ENCODE measurements at regions not wholly inside any gene's neighbourhood (a gene's known extent, or its start where the extent isn't known, plus 50 kb on each side); places are given as distances from the start of the nearest gene placed in this dataset.

- TF ChIP-seq CTCF (IDR thresholded peaks at IDR 0.05; ENCODE audit: low read depth, low read length): no peak
Observed at GRCh38 chr4:22072240-22072639, 123.7 kb upstream of the KCNIP4 start.

GRCh38 chr4:22071749-22072148 is 123.2 kb upstream of the KCNIP4 start:
- no peak for TF ChIP-seq CTCF (IDR thresholded peaks at IDR 0.05; ENCODE audit: low read depth, low read length)
- no peak for DNase-seq (ENCODE audit: extremely low read depth, low read depth)

More at GRCh38 chr4:22072240-22072639, 123.7 kb upstream of the KCNIP4 start:
- no peak for DNase-seq (ENCODE audit: extremely low read depth, low read depth)

GRCh38 chr4:22070256-22070655 is 121.7 kb upstream of the KCNIP4 start:
- TF ChIP-seq CTCF (IDR thresholded peaks at IDR 0.05; ENCODE audit: low read depth, low read length): no peak
- DNase-seq (ENCODE audit: extremely low read depth, low read depth): no peak

GRCh38 chr4:22063613-22064012 is 115.0 kb upstream of the KCNIP4 start:
- DNase-seq (ENCODE audit: extremely low read depth, low read depth): no peak
- no peak for TF ChIP-seq CTCF (IDR thresholded peaks at IDR 0.05; ENCODE audit: low read depth, low read length)

DNA sequence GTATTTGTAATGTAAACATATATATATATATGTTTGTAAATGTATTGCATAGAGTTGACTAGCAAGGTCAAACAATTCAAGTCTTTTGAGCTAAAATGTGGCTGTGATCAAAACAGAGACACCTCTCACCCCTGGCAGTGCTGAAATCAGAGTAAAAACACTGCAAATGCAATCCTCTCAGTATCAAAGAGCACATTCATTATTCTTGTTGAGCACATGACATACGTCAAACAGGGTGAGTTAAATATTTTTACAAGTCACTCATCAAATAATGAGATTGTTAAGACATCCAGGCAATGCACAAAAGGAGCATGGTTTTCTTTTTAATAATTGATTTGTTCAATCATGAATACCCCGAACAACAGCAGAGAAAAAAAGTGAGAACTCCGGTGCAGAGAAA is 114.1 kb upstream of the KCNIP4 start:
- TF ChIP-seq CTCF (IDR thresholded peaks at IDR 0.05; ENCODE audit: low read depth, low read length): no peak

DNA sequence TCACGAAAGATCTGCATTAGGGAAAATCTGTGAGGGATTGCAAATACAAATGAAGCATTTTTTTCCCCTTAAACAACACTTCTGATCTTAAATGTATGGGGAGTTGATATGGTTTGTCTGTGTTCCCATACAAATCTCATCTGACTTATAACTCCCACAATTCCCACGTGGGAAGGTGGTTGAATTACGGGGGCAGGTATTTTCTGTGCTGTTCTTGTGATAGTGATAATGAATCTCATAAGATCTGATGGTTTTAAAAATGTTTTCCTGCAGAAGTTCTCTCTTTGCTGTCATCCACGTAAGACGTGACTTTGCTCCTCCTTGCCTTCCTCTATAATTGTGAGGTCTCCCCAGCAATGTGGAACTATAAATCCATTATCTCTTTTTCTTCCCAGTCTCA is 107.4 kb upstream of the KCNIP4 start:
- DNase-seq (ENCODE audit: extremely low read depth, low read depth): no peak
- TF ChIP-seq CTCF (IDR thresholded peaks at IDR 0.05; ENCODE audit: low read depth, low read length): no peak

More for the DNA sequence above, 114.1 kb upstream of the KCNIP4 start:
- DNase-seq (ENCODE audit: extremely low read depth, low read depth): no peak

GRCh38 chr4:22052076-22052475 is 103.5 kb upstream of the KCNIP4 start:
- no peak for TF ChIP-seq CTCF (IDR thresholded peaks at IDR 0.05; ENCODE audit: low read depth, low read length)
- no peak for DNase-seq (ENCODE audit: extremely low read depth, low read depth)
